H9 (cell line): ENCODE measurements at regions not wholly inside any gene's neighbourhood (a gene's known extent, or its start where the extent isn't known, plus 50 kb on each side); places are given as distances from the start of the nearest gene placed in this dataset.

Experiments
- DNase-seq: peaks from one replicate; pipeline ENCODE4 v3.0.0-alpha.2; 2017
- H2AFZ ChIP-seq: one replicate; pipeline ENCODE4 v1.6.1; 2013; ENCODE audit warnings: mild to moderate bottlenecking, low read length, control low read depth, moderate library complexity
- H2AK5ac ChIP-seq: 2 replicates; pipeline ENCODE4 v1.6.1; 2013; ENCODE audit warnings: low read length, control low read depth, mixed read lengths; ENCODE audit not compliant: insufficient read length
- H2BK120ac ChIP-seq: one replicate; pipeline ENCODE4 v1.6.1; 2013; ENCODE audit warnings: low read depth, mild to moderate bottlenecking, low read length, control low read depth, inconsistent platforms; ENCODE audit not compliant: poor library complexity, severe bottlenecking
- H2BK12ac ChIP-seq: 2 replicates; pipeline ENCODE4 v1.6.1; 2013; ENCODE audit warnings: low read length, control low read depth, mixed read lengths, low read depth; ENCODE audit not compliant: insufficient read length
- H2BK15ac ChIP-seq: 2 replicates; pipeline ENCODE4 v1.6.1; 2013; ENCODE audit warnings: low read depth, low read length, control low read depth
- H2BK20ac ChIP-seq: one replicate; pipeline ENCODE4 v1.6.1; 2013; ENCODE audit warnings: low read depth, mild to moderate bottlenecking, low read length, control low read depth, inconsistent platforms; ENCODE audit not compliant: poor library complexity, severe bottlenecking
- H2BK5ac ChIP-seq: 2 replicates; pipeline ENCODE4 v1.6.1; 2013; ENCODE audit warnings: low read length, control low read depth, mixed read lengths; ENCODE audit not compliant: insufficient read length
- H3K14ac ChIP-seq: 2 replicates; pipeline ENCODE4 v1.6.1; 2013; ENCODE audit warnings: low read length, control low read depth; ENCODE audit not compliant: insufficient read depth
- H3K18ac ChIP-seq: 2 replicates; pipeline ENCODE4 v1.6.1; 2013; ENCODE audit warnings: low read depth, mild to moderate bottlenecking, mixed read lengths, low read length, control low read depth; ENCODE audit not compliant: insufficient read length
- H3K23ac ChIP-seq: 2 replicates; pipeline ENCODE4 v1.6.1; 2013; ENCODE audit warnings: low read length, control low read depth, mixed read lengths, low read depth; ENCODE audit not compliant: insufficient read length
- H3K23me2 ChIP-seq: 2 replicates; pipeline ENCODE4 v1.6.1; 2013; ENCODE audit warnings: low read depth, mild to moderate bottlenecking, mixed read lengths, low read length, control low read depth; ENCODE audit not compliant: insufficient read length, poor library complexity, severe bottlenecking
- H3K27ac ChIP-seq: 2 replicates; pipeline ENCODE4 v1.5.1; 2013; ENCODE audit warnings: low read length, control low read depth, mixed read lengths, low read depth; ENCODE audit not compliant: insufficient read length
- H3K27me3 ChIP-seq: 2 replicates; pipeline ENCODE4 v1.6.1; 2013; ENCODE audit warnings: low read length, control low read depth, inconsistent platforms; ENCODE audit not compliant: insufficient read depth
- H3K4ac ChIP-seq: 2 replicates; pipeline ENCODE4 v1.6.1; 2013; ENCODE audit warnings: low read depth, mild to moderate bottlenecking, control low read depth, inconsistent platforms, low read length, moderate library complexity
- H3K4me1 ChIP-seq: 2 replicates; pipeline ENCODE4 v1.6.1; 2013; ENCODE audit warnings: low read length, control low read depth, inconsistent platforms; ENCODE audit not compliant: insufficient read depth
- H3K4me2 ChIP-seq: 2 replicates; pipeline ENCODE4 v1.6.1; 2013; ENCODE audit warnings: low read length, control low read depth, mixed read lengths; ENCODE audit not compliant: insufficient read length, insufficient read depth
- H3K56ac ChIP-seq: 2 replicates; pipeline ENCODE4 v1.6.1; 2013; ENCODE audit warnings: low read depth, mild to moderate bottlenecking, mixed read lengths, low read length, control low read depth; ENCODE audit not compliant: insufficient read length
- H3K79me1 ChIP-seq: 2 replicates; pipeline ENCODE4 v1.6.1; 2013; ENCODE audit warnings: low read depth, mild to moderate bottlenecking, moderate library complexity, low read length, control low read depth, inconsistent platforms; ENCODE audit not compliant: insufficient read depth, poor library complexity, severe bottlenecking
- H3K79me2 ChIP-seq: 2 replicates; pipeline ENCODE4 v1.6.1; 2013; ENCODE audit warnings: low read length, control low read depth, inconsistent platforms; ENCODE audit not compliant: insufficient read depth
- H3K9ac ChIP-seq: 2 replicates; pipeline ENCODE4 v1.6.1; 2013; ENCODE audit warnings: low read length, control low read depth, mixed read lengths; ENCODE audit not compliant: insufficient read length; ENCODE audit errors: extremely low read depth
- H3K9me3 ChIP-seq: one replicate; pipeline ENCODE4 v1.6.1; 2013; ENCODE audit warnings: low read depth, low read length, inconsistent platforms; ENCODE audit not compliant: control insufficient read depth
- H3T11ph ChIP-seq: one replicate; pipeline ENCODE4 v1.6.1; 2013; ENCODE audit warnings: mild to moderate bottlenecking, low read length, control low read depth, inconsistent platforms
- H4K20me1 ChIP-seq: one replicate; pipeline ENCODE4 v1.6.1; 2013; ENCODE audit not compliant: control insufficient read depth, insufficient read length, insufficient read depth
- H4K5ac ChIP-seq: 2 replicates; pipeline ENCODE4 v1.6.1; 2013; ENCODE audit warnings: low read depth, mild to moderate bottlenecking, mixed read lengths, low read length, control low read depth; ENCODE audit not compliant: insufficient read length
- H4K8ac ChIP-seq: replicated peaks from 2 replicates; pipeline ENCODE4 v1.6.1; 2013; ENCODE audit warnings: low read length, control low read depth, mixed read lengths, low read depth; ENCODE audit not compliant: insufficient read length
- H4K91ac ChIP-seq: 2 replicates; pipeline ENCODE4 v1.6.1; 2013; ENCODE audit warnings: low read depth, mild to moderate bottlenecking, moderate library complexity, mixed read lengths, low read length, control low read depth; ENCODE audit not compliant: insufficient read length
- H3K27ac Mint-ChIP-seq, 3 experiments: 2 replicates in 2 of 3; 3 replicates in 1 of 3; pipeline ENCODE4 v1.8.0; 2020 to 2021; ENCODE audit warnings: mixed read lengths in 3 of 3, mild to moderate bottlenecking in 1 of 3, moderate library complexity in 1 of 3
- H3K27me3 Mint-ChIP-seq: 2 replicates; pipeline ENCODE4 v1.8.0; 2021; ENCODE audit warnings: low read depth, mild to moderate bottlenecking, moderate library complexity, mixed read lengths
- H3K36me3 Mint-ChIP-seq, 3 experiments: 2 replicates in 2 of 3; 3 replicates in 1 of 3; pipeline ENCODE4 v1.8.0; 2020 to 2021; ENCODE audit warnings: low read depth in 3 of 3, mixed read lengths in 3 of 3; ENCODE audit not compliant: insufficient read depth in 1 of 3
- H3K4me1 Mint-ChIP-seq, 2 experiments: 2 replicates each; pipeline ENCODE4 v1.8.0; 2020; ENCODE audit warnings: mixed read lengths in 2 of 2
- H3K4me3 Mint-ChIP-seq, 2 experiments: 2 replicates in 1 of 2; 3 replicates in 1 of 2; pipeline ENCODE4 v1.8.0; 2020 to 2021; ENCODE audit warnings: mild to moderate bottlenecking in 2 of 2, mixed read lengths in 2 of 2, moderate library complexity in 1 of 2
- H3K9me3 Mint-ChIP-seq, 2 experiments: 2 replicates in 1 of 2; 3 replicates in 1 of 2; pipeline ENCODE4 v1.8.0; 2020; ENCODE audit warnings: mild to moderate bottlenecking in 2 of 2, mixed read lengths in 2 of 2, moderate library complexity in 1 of 2
- CTCF ChIP-seq: fragments of 200-600 bp; sonication (generic); conservative IDR thresholded peaks from 3 replicates; pipeline ENCODE4 v1.8.0; 2021; ENCODE audit warnings: antibody characterized with exemption, mild to moderate bottlenecking
- WGBS: extraction: QIAGEN DNeasy Blood & Tissue Kit; methylation state at CpG from one replicate; pipeline ENCODE4 v1.1.7; 2013; ENCODE audit warnings: missing lambda C conversion rate, low lambda C conversion rate, mixed read lengths; ENCODE audit not compliant: insufficient read length; ENCODE audit errors: extremely low coverage; 5-methylcytosine and 5-hydroxymethylcytosine counted together

DNA sequence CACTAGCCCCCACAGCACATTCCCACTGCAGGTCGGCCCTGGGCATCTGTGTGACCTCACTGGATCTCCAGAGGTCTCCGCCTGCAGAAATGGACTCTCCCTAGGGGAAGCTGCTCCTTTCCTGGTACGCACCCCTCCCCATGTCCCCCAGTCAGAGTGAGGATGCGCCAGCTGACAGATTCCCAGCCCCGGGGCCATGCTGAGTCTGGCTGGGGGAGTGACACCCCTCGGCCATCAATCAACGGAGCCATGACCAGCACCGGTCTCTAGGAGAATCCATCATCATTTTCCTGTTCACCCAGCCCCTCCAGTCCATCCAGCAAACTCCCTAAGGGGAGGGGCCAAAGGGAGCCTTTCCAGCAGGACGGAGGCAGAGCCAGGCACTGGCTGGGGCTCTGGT is 68.7 kb upstream of the PAX7 start:
- Histone ChIP-seq H4K91ac (no peak overlapping the region), H3K79me1 (no peaks in the 10 kb centered on the region), H2AK5ac (no peak overlapping the region), H3K4me2 (no peak overlapping the region), H3T11ph (no peak overlapping the region), H3K23me2 (no peaks in the 10 kb centered on the region), H4K20me1 (no peaks in the 10 kb centered on the region), H2BK20ac (no peak overlapping the region), H3K9me3 (no peaks in the 10 kb centered on the region), H3K4me1 (no peaks in the 10 kb centered on the region), H3K27me3 (no peaks in the 10 kb centered on the region), H2BK15ac (no peak overlapping the region), H3K79me2 (no peaks in the 10 kb centered on the region), H2AFZ (no peak overlapping the region), H2BK5ac (no peak overlapping the region), H2BK120ac (no peak overlapping the region), H3K18ac (no peak overlapping the region), H3K23ac (no peak overlapping the region), H4K5ac (no peak overlapping the region), H3K27ac (no peak overlapping the region), H3K14ac (no peak overlapping the region), H3K56ac (no peak overlapping the region), H2BK12ac (no peak overlapping the region), H4K8ac (no peak overlapping the region), H3K9ac (no peak overlapping the region), H3K4ac (no peak overlapping the region)
- Mint-ChIP-seq H3K4me1 (peaks cover 26 to 42% of the 10 kb centered on the region in 2 experiments), H3K4me3 (no peak overlapping the region), H3K27me3 (peaks cover 82% of the 10 kb centered on the region), H3K27ac (no peak overlapping the region), H3K9me3 (no peaks in the 10 kb centered on the region; a peak in 1 of 5 replicates), H3K36me3 (no peaks in the 10 kb centered on the region)
- no CpG with 5 or more reads among the region's 9 CpGs for WGBS
- no peak for TF ChIP-seq CTCF
- DNase-seq: no peak
